Gastrocnemius medialis (tissue), 4 donors: ENCODE measurements at regions not wholly inside any gene's neighbourhood (a gene's known extent, or its start where the extent isn't known, plus 50 kb on each side); places are given as distances from the start of the nearest gene placed in this dataset.

Experiments used
- ATAC-seq, 2 donors: fragments of 150-250 bp; one replicate each; pipeline ENCODE4 v1.9.1; 2016
- DNase-seq, 2 donors: peaks; one replicate each; pipeline ENCODE4 v3.0.0-alpha.2; 2019
- H3K27ac ChIP-seq, 4 donors: fragments of 200-600 bp; sonication (generic); 1 replicate in 1 of 4; 2 replicates in 3 of 4; pipeline ENCODE4 v1.5.1; 2016 to 2018; ENCODE audit warnings: mild to moderate bottlenecking in 2 of 4, moderate library complexity in 1 of 4
- H3K27me3 ChIP-seq, 3 donors: fragments of 200-600 bp; sonication (generic) in 2 of 3; 1 replicate in 1 of 3; 2 replicates in 2 of 3; pipeline versions ENCODE4 v1.5.1 to v1.6.0; 2016 to 2019; ENCODE audit warnings: mild to moderate bottlenecking in 1 of 3, moderate library complexity in 1 of 3
- H3K36me3 ChIP-seq, 2 donors: fragments of 200-600 bp; sonication (generic) in 1 of 2; one replicate each; pipeline ENCODE4 v1.5.1; 2017 to 2018
- H3K4me1 ChIP-seq, 2 donors: fragments of 200-600 bp; sonication (generic) in 1 of 2; one replicate each; pipeline ENCODE4 v1.5.1; 2016 to 2017; ENCODE audit warnings: mild to moderate bottlenecking in 2 of 2
- H3K4me3 ChIP-seq, 4 donors: fragments of 200-600 bp; sonication (generic) in 3 of 4; 1 replicate in 1 of 4; 2 replicates in 3 of 4; pipeline ENCODE4 v1.5.1; 2016 to 2019; ENCODE audit warnings: mild to moderate bottlenecking in 2 of 4
- H3K9me3 ChIP-seq, 3 donors: fragments of 200-600 bp; sonication (generic) in 2 of 3; 1 replicate in 1 of 3; 2 replicates in 2 of 3; pipeline ENCODE4 v1.5.1; 2016 to 2019
- CTCF ChIP-seq, 5 experiments: fragments of 450-650 bp in 3 of 5; fragments of 200-600 bp in 2 of 5; sonication (generic) in 2 of 5; IDR thresholded peaks in 4 of 5; conservative IDR thresholded peaks in 1 of 5; 1 replicate in 4 of 5; 2 replicates in 1 of 5; pipeline ENCODE4 v1.5.1; 2016 to 2019; ENCODE audit warnings: antibody characterized with exemption in 5 of 5, mild to moderate bottlenecking in 3 of 5, moderate library complexity in 3 of 5
- POLR2A ChIP-seq, 2 donors: fragments of 450-650 bp; IDR thresholded peaks; one replicate each; pipeline ENCODE4 v1.6.1; 2017; ENCODE audit warnings: antibody characterized with exemption in 2 of 2, mild to moderate bottlenecking in 2 of 2, moderate library complexity in 2 of 2
- in situ Hi-C, 4 donors: fragments of 200-750 bp; cut with MboI; loops; one replicate each; pipeline versions ENCODE4 v1.15.0 to v1.8.0; 2017; ENCODE audit warnings: low sequenced_read_pairs in 4 of 4
- intact Hi-C: fragments of 100-400 bp; cut with DNase I; formaldehyde crosslinking; loops from one replicate; pipeline ENCODE4 v1.15.1; 2023; ENCODE audit warnings: low total_unique reads

GRCh38 chr3:135759651-135760050 is 205.9 kb upstream of the PPP2R3A start:
- in situ Hi-C loops, result no loop called here
- Histone ChIP-seq H3K4me3 (no peak overlapping the region), H3K36me3 (no peaks in the 10 kb centered on the region), H3K27me3 (no peaks in the 10 kb centered on the region), H3K9me3 (no peaks in the 10 kb centered on the region), H3K27ac (no peak overlapping the region), H3K4me1 (no peaks in the 10 kb centered on the region)
- no peak for DNase-seq
- no peak for ATAC-seq
- no peak for TF ChIP-seq POLR2A (IDR thresholded peaks at IDR 0.05)
- TF ChIP-seq CTCF (IDR thresholded peaks at IDR 0.05 in 4 of 5, conservative IDR thresholded peaks at IDR 0.05 in 1 of 5), result no peak
- intact Hi-C loops, result no loop called here

- H3K4me1 ChIP-seq, result no peaks in the 10 kb centered on the region
- no peak overlapping the region for H3K27ac ChIP-seq
- H3K36me3 ChIP-seq, result no peaks in the 10 kb centered on the region
- no peak overlapping the region for H3K4me3 ChIP-seq
- in situ Hi-C loops (no loop called here), intact Hi-C loops (no loop called here)
- TF ChIP-seq POLR2A (IDR thresholded peaks at IDR 0.05), result no peak
- TF ChIP-seq CTCF (IDR thresholded peaks at IDR 0.05 in 4 of 5, conservative IDR thresholded peaks at IDR 0.05 in 1 of 5), result no peak
- no peaks in the 10 kb centered on the region for H3K27me3 ChIP-seq
- ATAC-seq, result no peak
- H3K9me3 ChIP-seq, result no peaks in the 10 kb centered on the region
- no peak for DNase-seq
These were observed 204.9 kb upstream of the PPP2R3A start for GRCh38 chr3:135760581-135760980.

DNA sequence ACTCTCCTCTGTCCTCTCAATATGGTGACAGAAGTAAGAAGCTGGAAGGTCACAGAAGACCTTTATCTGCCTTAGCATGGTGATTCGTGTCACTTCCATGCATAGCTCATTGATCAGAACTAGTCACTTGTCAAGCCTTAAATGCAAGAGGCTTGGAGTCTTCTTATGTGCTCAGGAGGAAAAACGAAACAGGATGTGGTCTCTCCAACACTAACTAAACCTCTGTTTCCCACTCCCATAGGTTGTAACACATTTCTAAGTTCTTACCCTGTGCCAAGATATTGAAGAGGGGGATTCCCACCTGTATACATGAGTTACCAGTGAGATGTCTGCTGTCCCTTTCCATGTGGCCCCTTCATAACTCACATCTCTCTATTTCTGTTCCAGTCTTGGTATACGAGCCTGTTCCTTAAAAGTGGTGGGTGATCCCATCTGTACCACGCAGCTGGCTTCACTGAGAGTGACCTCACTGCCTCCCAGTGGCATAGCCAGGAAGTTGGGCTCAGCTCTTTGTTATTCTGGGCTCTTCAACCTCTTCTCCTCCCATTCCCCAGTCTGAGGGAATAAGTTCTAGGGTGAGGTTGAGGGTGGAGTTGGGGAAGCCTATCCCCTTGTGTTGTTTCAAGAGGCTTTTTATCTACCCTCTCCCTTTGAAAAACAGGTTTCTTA is 203.2 kb upstream of the PPP2R3A start:
- Histone ChIP-seq H3K27ac (no peak overlapping the region), H3K27me3 (no peaks in the 10 kb centered on the region), H3K9me3 (no peaks in the 10 kb centered on the region), H3K4me1 (no peaks in the 10 kb centered on the region), H3K36me3 (no peaks in the 10 kb centered on the region), H3K4me3 (no peak overlapping the region)
- DNase-seq, result no peak
- no peak for ATAC-seq
- TF ChIP-seq CTCF (IDR thresholded peaks at IDR 0.05 in 4 of 5, conservative IDR thresholded peaks at IDR 0.05 in 1 of 5) (no peak), POLR2A (IDR thresholded peaks at IDR 0.05) (no peak)
- intact Hi-C loops, result no loop called here
- in situ Hi-C loops, result no loop called here

DNA sequence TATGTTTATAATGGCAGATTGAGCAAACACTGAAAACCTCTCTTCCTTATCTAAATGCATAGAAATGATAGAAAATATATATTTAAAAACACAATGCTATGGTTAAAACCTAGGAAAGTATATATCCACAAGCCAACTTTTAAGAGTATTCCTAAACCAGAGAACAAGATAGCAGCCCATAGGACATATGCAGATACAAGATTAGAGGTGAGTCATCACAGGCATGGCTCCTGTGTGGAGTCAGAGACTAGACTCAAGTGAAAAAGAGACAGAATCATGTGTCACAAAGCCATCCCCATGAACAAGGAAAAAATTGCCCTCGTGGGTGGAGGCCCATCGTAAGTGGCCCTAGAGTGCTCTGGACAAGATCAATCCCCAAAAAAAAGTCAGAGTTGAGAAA is 199.4 kb upstream of the PPP2R3A start:
- Histone ChIP-seq H3K4me3 (no peak overlapping the region), H3K4me1 (no peaks in the 10 kb centered on the region), H3K36me3 (no peaks in the 10 kb centered on the region), H3K9me3 (no peaks in the 10 kb centered on the region), H3K27me3 (no peaks in the 10 kb centered on the region), H3K27ac (no peak overlapping the region)
- ATAC-seq, result no peak
- no peak for DNase-seq
- in situ Hi-C loops, result no loop called here
- TF ChIP-seq POLR2A (IDR thresholded peaks at IDR 0.05) (no peak), CTCF (IDR thresholded peaks at IDR 0.05 in 4 of 5, conservative IDR thresholded peaks at IDR 0.05 in 1 of 5) (no peak)
- intact Hi-C loops, result no loop called here

DNA sequence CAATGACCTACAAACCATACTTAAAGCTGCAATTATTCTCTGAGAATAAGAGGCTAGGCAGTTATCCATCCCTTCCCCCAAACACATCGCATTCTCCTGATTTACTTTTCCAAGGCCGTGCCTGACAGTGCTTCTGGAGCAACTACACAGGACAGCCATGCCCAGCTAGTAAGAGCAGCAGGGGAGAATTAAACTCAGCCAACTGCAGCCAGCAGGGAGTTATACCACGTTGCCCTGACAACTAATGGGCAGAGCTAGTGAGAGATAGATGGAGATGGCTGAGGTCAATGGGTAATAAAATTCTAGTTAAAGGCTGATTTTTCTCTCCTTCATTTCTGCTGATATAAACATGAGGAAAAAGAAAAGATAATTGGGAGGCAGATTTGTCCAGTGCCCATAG is 193.8 kb upstream of the PPP2R3A start:
- no peaks in the 10 kb centered on the region for H3K9me3 ChIP-seq
- intact Hi-C loops, result no loop called here

More for the DNA sequence above, 193.8 kb upstream of the PPP2R3A start:
- Histone ChIP-seq H3K36me3 (no peaks in the 10 kb centered on the region), H3K27ac (no peak overlapping the region), H3K4me1 (no peaks in the 10 kb centered on the region), H3K4me3 (no peak overlapping the region), H3K27me3 (no peaks in the 10 kb centered on the region)
- in situ Hi-C loops, result no loop called here
- DNase-seq (no peak), ATAC-seq (no peak)
- no peak for TF ChIP-seq CTCF (IDR thresholded peaks at IDR 0.05 in 4 of 5, conservative IDR thresholded peaks at IDR 0.05 in 1 of 5)
- no peak for TF ChIP-seq POLR2A (IDR thresholded peaks at IDR 0.05)
